ENCODE measurements at regions not wholly inside any gene's neighbourhood (a gene's known extent, or its start where the extent isn't known, plus 50 kb on each side); places are given as distances from the start of the nearest gene placed in this dataset.

- Mint-ChIP-seq H3K4me3 (no peak overlapping the region), H3K36me3 (ENCODE audit: low read depth) (no peaks in the 10 kb centered on the region), H3K9me3 (no peaks in the 10 kb centered on the region), H3K4me1 (ENCODE audit: low read depth) (no peaks in the 10 kb centered on the region), H3K27ac (no peak overlapping the region), H3K27me3 (ENCODE audit: insufficient read depth) (no peaks in the 10 kb centered on the region)
- intact Hi-C loops (cut with micrococcal nuclease) = no loop called here
- DNase-seq (ENCODE audit: low spot score) = no peak
Measured at GRCh38 chr5:2205596-2206226, 323.0 kb upstream of the IRX4 start.

- H3K27me3 Mint-ChIP-seq (ENCODE audit: insufficient read depth) = no peaks in the 10 kb centered on the region
- H3K36me3 Mint-ChIP-seq (ENCODE audit: low read depth) = no peaks in the 10 kb centered on the region
- DNase-seq (ENCODE audit: low spot score) = no peak
- H3K4me3 Mint-ChIP-seq = no peak overlapping the region
- H3K9me3 Mint-ChIP-seq = no peaks in the 10 kb centered on the region
- H3K27ac Mint-ChIP-seq = no peak overlapping the region
- intact Hi-C loops (cut with micrococcal nuclease) = no loop called here
- no peaks in the 10 kb centered on the region for H3K4me1 Mint-ChIP-seq (ENCODE audit: low read depth)
Measured at GRCh38 chr5:2205185-2205585, 322.5 kb upstream of the IRX4 start.

GRCh38 chr5:2204366-2205184 lies 321.9 kb upstream of the IRX4 start:
- no peak overlapping the region for H3K4me3 Mint-ChIP-seq
- intact Hi-C loops (cut with micrococcal nuclease) = no loop called here
- H3K27me3 Mint-ChIP-seq (ENCODE audit: insufficient read depth) = no peaks in the 10 kb centered on the region
- H3K36me3 Mint-ChIP-seq (ENCODE audit: low read depth) = no peaks in the 10 kb centered on the region
- H3K9me3 Mint-ChIP-seq = no peaks in the 10 kb centered on the region
- DNase-seq (ENCODE audit: low spot score) = no peak
- H3K4me1 Mint-ChIP-seq (ENCODE audit: low read depth) = no peaks in the 10 kb centered on the region
- no peak overlapping the region for H3K27ac Mint-ChIP-seq

- Mint-ChIP-seq H3K27ac (no peak overlapping the region), H3K4me1 (ENCODE audit: low read depth) (no peaks in the 10 kb centered on the region), H3K4me3 (no peak overlapping the region), H3K27me3 (ENCODE audit: insufficient read depth) (no peaks in the 10 kb centered on the region), H3K9me3 (no peaks in the 10 kb centered on the region), H3K36me3 (ENCODE audit: low read depth) (no peaks in the 10 kb centered on the region)
- intact Hi-C loops (cut with micrococcal nuclease) = no loop called here
- DNase-seq (ENCODE audit: low spot score) = no peak
Measured at GRCh38 chr5:2203774-2204173, 321.0 kb upstream of the IRX4 start.

GRCh38 chr5:2201832-2202231 lies 319.1 kb upstream of the IRX4 start:
- intact Hi-C loops (cut with micrococcal nuclease) = no loop called here
- no peaks in the 10 kb centered on the region for H3K36me3 Mint-ChIP-seq (ENCODE audit: low read depth)
- no peak overlapping the region for H3K27ac Mint-ChIP-seq
- DNase-seq (ENCODE audit: low spot score) = no peak
- H3K4me3 Mint-ChIP-seq = no peak overlapping the region
- H3K9me3 Mint-ChIP-seq = no peaks in the 10 kb centered on the region
- no peaks in the 10 kb centered on the region for H3K27me3 Mint-ChIP-seq (ENCODE audit: insufficient read depth)
- no peaks in the 10 kb centered on the region for H3K4me1 Mint-ChIP-seq (ENCODE audit: low read depth)

GRCh38 chr5:2201421-2201820 lies 318.7 kb upstream of the IRX4 start:
- H3K4me3 Mint-ChIP-seq = no peak overlapping the region
- no peaks in the 10 kb centered on the region for H3K4me1 Mint-ChIP-seq (ENCODE audit: low read depth)
- no peaks in the 10 kb centered on the region for H3K36me3 Mint-ChIP-seq (ENCODE audit: low read depth)
- intact Hi-C loops (cut with micrococcal nuclease) = no loop called here
- no peaks in the 10 kb centered on the region for H3K9me3 Mint-ChIP-seq
- no peak overlapping the region for H3K27ac Mint-ChIP-seq
- DNase-seq (ENCODE audit: low spot score) = no peak
- no peaks in the 10 kb centered on the region for H3K27me3 Mint-ChIP-seq (ENCODE audit: insufficient read depth)

- no peaks in the 10 kb centered on the region for H3K36me3 Mint-ChIP-seq (ENCODE audit: low read depth)
- H3K4me1 Mint-ChIP-seq (ENCODE audit: low read depth) = no peaks in the 10 kb centered on the region
- H3K9me3 Mint-ChIP-seq = peaks cover 3% of the 10 kb centered on the region
- H3K4me3 Mint-ChIP-seq = no peak overlapping the region
- no peaks in the 10 kb centered on the region for H3K27me3 Mint-ChIP-seq (ENCODE audit: insufficient read depth)
- DNase-seq (ENCODE audit: low spot score) = no peak
- intact Hi-C loops (cut with micrococcal nuclease) = no loop called here
- H3K27ac Mint-ChIP-seq = no peak overlapping the region
Measured at GRCh38 chr5:2201011-2201410, 318.3 kb upstream of the IRX4 start.

- Mint-ChIP-seq H3K9me3 (peaks cover 8% of the 10 kb centered on the region), H3K27me3 (ENCODE audit: insufficient read depth) (no peaks in the 10 kb centered on the region), H3K4me1 (ENCODE audit: low read depth) (no peaks in the 10 kb centered on the region), H3K27ac (no peak overlapping the region), H3K4me3 (no peak overlapping the region), H3K36me3 (ENCODE audit: low read depth) (no peaks in the 10 kb centered on the region)
- no peak for DNase-seq (ENCODE audit: low spot score)
- intact Hi-C loops (cut with micrococcal nuclease) = no loop called here
Measured at GRCh38 chr5:2200261-2200950, 317.7 kb upstream of the IRX4 start.

- DNase-seq (ENCODE audit: low spot score) = no peak
- H3K4me3 Mint-ChIP-seq = no peak overlapping the region
- no peaks in the 10 kb centered on the region for H3K36me3 Mint-ChIP-seq (ENCODE audit: low read depth)
- no peak overlapping the region for H3K27ac Mint-ChIP-seq
- no peaks in the 10 kb centered on the region for H3K4me1 Mint-ChIP-seq (ENCODE audit: low read depth)
- H3K9me3 Mint-ChIP-seq = peaks cover 8% of the 10 kb centered on the region
- no peaks in the 10 kb centered on the region for H3K27me3 Mint-ChIP-seq (ENCODE audit: insufficient read depth)
- intact Hi-C loops (cut with micrococcal nuclease) = no loop called here
Measured at GRCh38 chr5:2199697-2200096, 317.0 kb upstream of the IRX4 start.

- intact Hi-C loops (cut with micrococcal nuclease) = no loop called here
- Mint-ChIP-seq H3K36me3 (ENCODE audit: low read depth) (no peaks in the 10 kb centered on the region), H3K27ac (no peak overlapping the region), H3K27me3 (ENCODE audit: insufficient read depth) (no peaks in the 10 kb centered on the region), H3K4me1 (ENCODE audit: low read depth) (no peaks in the 10 kb centered on the region), H3K4me3 (no peak overlapping the region), H3K9me3 (peaks cover 8% of the 10 kb centered on the region)
- DNase-seq (ENCODE audit: low spot score) = no peak
Measured at GRCh38 chr5:2196989-2197619, 314.4 kb upstream of the IRX4 start.

- Mint-ChIP-seq H3K27ac (no peak overlapping the region), H3K4me3 (no peak overlapping the region), H3K27me3 (ENCODE audit: insufficient read depth) (no peaks in the 10 kb centered on the region), H3K4me1 (ENCODE audit: low read depth) (no peaks in the 10 kb centered on the region), H3K36me3 (ENCODE audit: low read depth) (no peaks in the 10 kb centered on the region), H3K9me3 (peaks cover 8% of the 10 kb centered on the region)
- intact Hi-C loops (cut with micrococcal nuclease) = no loop called here
- DNase-seq (ENCODE audit: low spot score) = no peak
Measured at GRCh38 chr5:2196416-2196815, 313.7 kb upstream of the IRX4 start.

GRCh38 chr5:2194949-2195348 lies 312.2 kb upstream of the IRX4 start:
- no peak overlapping the region for H3K27ac Mint-ChIP-seq
- intact Hi-C loops (cut with micrococcal nuclease) = no loop called here
- H3K9me3 Mint-ChIP-seq = peaks cover 8% of the 10 kb centered on the region
- no peak for DNase-seq (ENCODE audit: low spot score)
- no peaks in the 10 kb centered on the region for H3K27me3 Mint-ChIP-seq (ENCODE audit: insufficient read depth)
- H3K4me3 Mint-ChIP-seq = no peak overlapping the region
- H3K4me1 Mint-ChIP-seq (ENCODE audit: low read depth) = no peaks in the 10 kb centered on the region
- H3K36me3 Mint-ChIP-seq (ENCODE audit: low read depth) = no peaks in the 10 kb centered on the region

GRCh38 chr5:2194236-2194555 lies 311.5 kb upstream of the IRX4 start:
- Mint-ChIP-seq H3K4me1 (ENCODE audit: low read depth) (no peaks in the 10 kb centered on the region), H3K9me3 (peaks cover 8% of the 10 kb centered on the region), H3K27me3 (ENCODE audit: insufficient read depth) (peaks cover 1% of the 10 kb centered on the region), H3K36me3 (ENCODE audit: low read depth) (no peaks in the 10 kb centered on the region), H3K4me3 (no peak overlapping the region), H3K27ac (no peak overlapping the region)
- no peak for DNase-seq (ENCODE audit: low spot score)
- intact Hi-C loops (cut with micrococcal nuclease) = no loop called here
